Inferior parietal cortex (tissue), 1 donor: ENCODE measurements at regions not wholly inside any gene's neighbourhood (a gene's known extent, or its start where the extent isn't known, plus 50 kb on each side); places are given as distances from the start of the nearest gene placed in this dataset.
"Not testable (repeated sequence)": the region's sequence is repeated elsewhere in the genome, so short reads cannot be mapped to it uniquely, and the experiment has no call there.

Experiments
- DNase-seq: peaks from one replicate; pipeline ENCODE4 v3.0.0-alpha.2; 2016; ENCODE audit errors: extremely low spot score

- peak; percentile 51 for DNase-seq
Observed at GRCh38 chr4:66929748-66930147, 615.6 kb downstream of the CENPC start.

GRCh38 chr4:66928881-66929280, 616.4 kb downstream of the CENPC start:
- DNase-seq: not testable (repeated sequence)

GRCh38 chr4:66927937-66928336, 617.4 kb downstream of the CENPC start:
- DNase-seq: peak; percentile 62

GRCh38 chr4:66926687-66927086, 618.6 kb downstream of the CENPC start:
- DNase-seq: no peak

GRCh38 chr4:66923081-66923865, 622.0 kb downstream of the CENPC start:
- DNase-seq: no peak

GRCh38 chr4:66921433-66921832, 623.9 kb downstream of the CENPC start:
- no peak for DNase-seq

GRCh38 chr4:66920514-66920913, 624.8 kb downstream of the CENPC start:
- no peak for DNase-seq

- no peak for DNase-seq
Observed at GRCh38 chr4:66911880-66912279, 633.4 kb downstream of the CENPC start.

GRCh38 chr4:66906314-66906713, 639.0 kb downstream of the CENPC start:
- DNase-seq: no peak

GRCh38 chr4:66899422-66900065, 645.8 kb downstream of the CENPC start:
- DNase-seq: no peak

GRCh38 chr4:66893807-66894206, 651.5 kb downstream of the CENPC start:
- DNase-seq: no peak

GRCh38 chr4:66887061-66887460, 658.2 kb downstream of the CENPC start:
- DNase-seq: no peak

- no peak for DNase-seq
Observed at GRCh38 chr4:66885501-66886165, 659.7 kb downstream of the CENPC start.

GRCh38 chr4:66876946-66877345, 668.4 kb downstream of the CENPC start:
- no peak for DNase-seq

- no peak for DNase-seq
Observed at GRCh38 chr4:66872661-66873060, 672.6 kb downstream of the CENPC start.

GRCh38 chr4:66863481-66863880, 681.8 kb downstream of the CENPC start:
- DNase-seq: no peak

GRCh38 chr4:66855956-66856355, 689.3 kb downstream of the CENPC start:
- DNase-seq: no peak

- DNase-seq: no peak
Observed at GRCh38 chr4:66853845-66854244, 691.5 kb downstream of the CENPC start.

- no peak for DNase-seq
Observed at GRCh38 chr4:66852843-66853242, 692.5 kb downstream of the CENPC start.

- DNase-seq: no peak
Observed at GRCh38 chr4:66849596-66849995, 695.7 kb downstream of the CENPC start.

GRCh38 chr4:66842724-66843088, 702.6 kb downstream of the CENPC start:
- DNase-seq: no peak

GRCh38 chr4:66842026-66842723, 703.1 kb downstream of the CENPC start:
- no peak for DNase-seq
